Stimulated activated CD8-positive, alpha-beta memory T cell treated with anti-CD3 and anti-CD28 coated beads, Interleukin-12 subunit alpha, Interleukin-12 subunit beta, amount 100 ng/mL, for 24 hours (primary cell): ENCODE measurements at regions not wholly inside any gene's neighbourhood (a gene's known extent, or its start where the extent isn't known, plus 50 kb on each side); places are given as distances from the start of the nearest gene placed in this dataset.

Source experiments
- DNase-seq: peaks from one replicate; pipeline ENCODE4 v3.0.0-alpha.2; 2020; ENCODE audit errors: extremely low read depth

- DNase-seq, result no peak
These were observed 201.0 kb upstream of the CADM1 start for GRCh38 chr11:115705200-115705599.

GRCh38 chr11:115700981-115701875, 197.0 kb upstream of the CADM1 start:
- DNase-seq, result no peak

DNA sequence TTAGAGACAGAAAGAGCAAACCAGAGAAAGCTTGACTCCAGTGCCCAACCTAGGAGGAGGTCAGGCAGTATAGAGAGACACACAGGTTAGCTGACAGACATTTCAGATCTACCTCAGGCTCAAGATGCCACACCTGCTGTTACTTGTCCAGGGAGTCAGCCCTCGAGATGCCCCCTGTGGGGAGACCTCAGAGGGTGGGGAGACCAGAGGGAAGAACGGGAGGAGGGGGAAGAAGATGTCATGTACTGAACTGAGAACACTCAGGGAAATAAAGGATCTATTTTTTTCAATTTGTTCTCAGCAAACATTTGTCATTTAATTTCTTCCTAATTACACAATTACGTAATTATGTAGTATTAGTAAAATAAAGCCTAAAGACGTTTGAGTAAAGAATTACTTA, 196.3 kb upstream of the CADM1 start:
- DNase-seq, result no peak

DNA sequence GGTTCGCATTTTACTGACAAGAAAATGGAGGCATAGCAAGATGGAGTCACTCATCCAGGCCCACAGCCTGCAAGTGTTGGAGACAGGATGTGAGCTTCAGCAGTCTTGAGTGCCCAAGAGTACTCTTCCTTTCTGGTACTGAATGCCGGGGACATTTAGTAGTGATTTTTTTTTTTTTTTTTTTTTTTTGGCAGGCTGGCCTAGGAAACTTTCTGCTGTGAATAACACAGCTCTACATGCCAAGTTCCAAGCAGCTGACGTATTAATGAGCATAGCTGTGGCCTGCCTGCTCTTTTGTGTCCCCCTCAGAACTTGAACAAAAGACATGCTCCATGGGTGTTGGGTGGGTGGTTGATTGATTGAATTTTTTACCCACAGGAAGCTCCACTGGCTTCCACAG, 195.5 kb upstream of the CADM1 start:
- DNase-seq, result no peak

- no peak for DNase-seq
These were observed 195.1 kb upstream of the CADM1 start for GRCh38 chr11:115699326-115699725.

DNA sequence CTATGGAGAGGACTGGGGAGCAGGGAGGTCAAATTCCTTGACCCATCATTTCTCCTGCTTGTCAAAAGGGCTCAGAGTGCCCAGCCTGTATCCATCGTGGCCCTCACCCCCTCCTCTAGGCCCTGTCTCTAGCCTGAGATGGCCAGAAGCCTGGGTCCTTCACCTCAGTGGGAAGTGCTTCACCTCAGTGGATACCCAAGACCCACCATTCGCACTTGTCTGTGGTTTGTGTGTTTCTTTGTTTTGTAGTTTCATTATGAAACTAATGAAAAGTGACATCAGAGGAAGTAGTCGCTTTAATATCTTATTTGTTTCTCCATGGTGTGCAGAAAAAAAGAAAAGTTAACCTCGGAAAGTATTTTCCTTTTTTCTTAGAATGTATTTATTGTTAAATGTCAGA, 194.0 kb upstream of the CADM1 start:
- no peak for DNase-seq

DNA sequence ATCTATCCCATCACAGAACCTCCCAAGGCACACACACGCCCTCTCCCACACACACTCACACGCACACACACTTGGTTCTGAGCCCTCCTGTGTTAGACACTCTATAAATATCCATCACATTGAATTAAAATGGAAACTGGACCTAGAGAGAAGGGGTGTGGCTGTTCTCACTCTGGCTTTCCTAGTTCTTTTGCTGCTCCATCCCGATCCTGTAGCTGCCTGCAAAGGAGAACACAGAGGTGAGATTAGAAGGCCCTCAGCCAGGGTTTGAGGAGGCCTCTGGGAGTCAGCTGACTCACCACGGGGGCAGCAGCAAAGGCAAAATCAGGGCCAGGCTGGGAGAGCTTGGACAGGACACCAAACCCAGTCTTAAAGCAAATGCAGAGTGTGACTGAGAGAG, 192.3 kb upstream of the CADM1 start:
- DNase-seq, result no peak

DNA sequence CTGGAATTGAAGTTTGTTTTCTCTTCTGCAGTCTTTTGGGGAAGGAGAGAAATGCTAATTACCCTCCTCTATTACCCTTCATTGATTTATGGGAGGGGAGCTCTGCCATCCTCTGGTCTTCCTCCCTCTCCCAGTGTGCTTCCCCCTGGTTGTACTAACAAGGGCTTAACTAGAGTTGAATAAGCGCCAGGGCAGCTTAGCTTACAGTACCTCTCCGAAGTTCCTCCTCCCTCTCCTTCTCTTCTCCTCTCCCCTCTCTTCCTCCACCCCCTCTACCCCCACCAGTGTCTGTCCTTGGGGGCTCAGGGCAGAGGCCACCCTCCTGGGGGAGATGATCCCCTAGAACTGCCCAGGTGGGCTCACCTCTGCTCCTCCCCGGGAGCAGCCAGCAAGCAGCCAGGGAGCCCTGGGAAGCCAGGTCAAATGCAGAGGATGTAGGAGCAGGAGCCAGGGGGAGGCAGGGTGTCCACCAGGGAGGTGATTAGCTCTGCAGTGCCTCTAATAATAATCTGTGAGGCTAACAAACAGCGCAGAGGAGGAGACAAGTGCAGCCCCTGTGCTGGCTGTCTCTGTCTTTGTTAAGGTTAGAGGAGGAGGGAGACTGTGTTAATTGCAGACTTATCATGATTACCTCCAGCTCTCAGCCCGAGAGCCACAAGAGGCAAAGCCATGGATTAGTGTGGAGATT, 191.6 kb upstream of the CADM1 start:
- DNase-seq, result no peak

DNA sequence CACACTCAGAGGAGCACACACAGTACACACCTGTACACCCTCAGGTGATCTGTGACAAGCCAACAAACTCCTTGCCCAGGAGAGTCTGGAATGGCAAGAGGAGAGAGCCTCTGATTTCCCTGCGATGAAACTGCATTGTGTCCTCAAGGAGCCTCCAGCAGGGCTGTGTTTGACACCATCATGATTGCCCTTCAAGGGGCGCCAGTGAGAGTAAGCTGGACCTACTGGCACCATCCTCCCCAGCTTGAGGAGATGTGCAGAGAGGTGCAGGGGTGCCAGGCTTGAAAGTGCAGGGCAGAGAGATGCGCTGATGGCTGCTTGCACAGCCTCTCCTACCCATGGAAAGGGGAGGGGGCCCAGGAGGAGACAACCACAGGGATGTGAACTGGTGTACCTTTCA, 188.8 kb upstream of the CADM1 start:
- DNase-seq, result no peak

GRCh38 chr11:115691030-115691429, 186.8 kb upstream of the CADM1 start:
- no peak for DNase-seq

GRCh38 chr11:115687934-115688333, 183.7 kb upstream of the CADM1 start:
- DNase-seq, result no peak

DNA sequence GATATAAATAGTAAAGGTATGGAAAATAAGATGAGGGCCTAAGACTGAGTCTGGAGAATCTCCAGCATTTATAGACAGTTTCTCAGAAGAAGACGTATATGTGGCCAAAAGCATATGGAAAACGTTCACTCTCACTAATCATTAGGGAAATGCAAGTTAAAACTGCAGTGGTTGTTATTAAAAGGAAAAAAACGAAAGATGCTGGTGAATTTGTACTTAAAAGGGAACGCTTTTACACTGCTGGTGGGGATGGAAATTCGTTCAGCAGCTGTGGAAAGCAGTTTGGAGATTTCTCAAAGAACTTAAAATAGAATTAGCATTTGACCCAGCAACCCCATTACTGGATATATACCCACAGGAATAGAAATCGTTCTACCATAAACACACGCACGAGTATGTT, 180.5 kb upstream of the CADM1 start:
- no peak for DNase-seq

DNA sequence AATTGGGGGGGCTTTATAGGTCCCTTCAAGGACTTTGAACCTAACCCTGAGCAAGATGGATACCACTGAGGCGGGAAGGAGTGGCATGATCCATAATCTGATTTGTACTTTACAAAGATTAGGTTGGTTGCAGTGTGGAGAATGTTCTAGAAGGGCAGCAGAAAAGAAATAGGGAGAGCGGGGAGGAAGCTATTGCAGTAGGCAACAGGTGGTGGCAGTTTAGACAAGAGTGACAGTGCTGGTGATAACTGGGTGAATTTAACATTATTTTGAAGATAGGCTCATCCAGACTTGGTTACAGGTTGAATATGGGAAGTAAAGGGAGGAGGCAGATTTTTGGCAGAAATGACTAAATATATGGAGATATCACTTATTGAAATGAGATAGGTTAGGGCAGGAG, 179.9 kb upstream of the CADM1 start:
- no peak for DNase-seq

DNA sequence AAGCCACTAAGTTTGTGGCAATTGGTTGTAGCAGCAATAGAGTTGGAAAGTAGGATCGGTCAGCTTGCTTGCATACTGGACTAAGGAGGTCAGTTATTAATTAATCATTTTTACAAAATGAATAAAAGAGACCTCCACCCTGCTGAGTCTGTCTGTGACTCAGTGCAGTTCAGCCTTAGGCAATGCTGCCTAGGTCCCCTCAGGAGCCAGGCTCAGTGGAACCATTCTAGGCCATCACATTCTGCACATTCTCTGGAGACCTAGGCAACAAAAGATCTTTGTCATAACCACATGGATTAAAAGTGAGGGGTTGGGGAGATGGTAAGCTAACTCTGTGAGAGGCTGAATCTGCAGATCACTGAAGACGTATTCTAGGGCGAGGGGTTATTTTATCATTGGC, 178.7 kb upstream of the CADM1 start:
- no peak for DNase-seq

DNA sequence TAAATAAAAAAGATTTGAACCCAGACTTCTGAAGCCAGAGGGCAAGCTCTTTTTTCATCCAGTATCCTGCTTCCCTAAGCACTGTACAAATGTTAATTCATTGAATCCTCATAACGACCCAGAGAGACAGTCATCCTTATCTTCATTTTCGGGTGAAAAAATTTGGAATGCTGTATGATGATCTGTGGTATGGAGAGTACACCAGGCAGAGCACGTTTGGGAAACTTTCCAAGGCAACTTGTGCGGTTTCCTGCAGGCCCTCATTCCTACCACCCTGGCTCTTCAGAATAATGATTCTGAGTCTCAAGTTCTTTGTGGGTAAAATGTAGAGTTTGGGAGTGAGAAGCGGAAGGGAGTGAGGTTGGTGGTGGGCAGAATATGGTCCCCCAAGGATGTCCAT, 177.9 kb upstream of the CADM1 start:
- no peak for DNase-seq

DNA sequence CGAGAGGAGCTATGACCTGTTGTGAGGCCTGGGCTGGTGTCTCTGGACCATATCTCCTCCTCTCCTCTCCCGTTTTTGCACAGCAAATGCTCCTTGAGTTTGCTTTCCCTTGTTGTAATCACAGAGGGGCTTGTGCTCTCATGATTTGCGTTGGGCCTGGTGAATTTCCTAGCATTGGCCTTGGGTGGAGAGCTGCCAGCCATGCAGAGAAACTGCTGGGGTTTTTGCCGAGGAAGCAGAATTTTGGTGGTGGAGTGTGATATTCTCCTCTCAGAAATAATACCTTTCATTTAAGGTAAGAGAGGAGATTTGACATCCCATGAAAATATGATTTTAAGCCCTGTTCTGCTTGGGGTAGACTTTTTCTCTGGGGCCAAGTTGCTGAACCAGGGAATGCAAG, 175.7 kb upstream of the CADM1 start:
- no peak for DNase-seq

DNA sequence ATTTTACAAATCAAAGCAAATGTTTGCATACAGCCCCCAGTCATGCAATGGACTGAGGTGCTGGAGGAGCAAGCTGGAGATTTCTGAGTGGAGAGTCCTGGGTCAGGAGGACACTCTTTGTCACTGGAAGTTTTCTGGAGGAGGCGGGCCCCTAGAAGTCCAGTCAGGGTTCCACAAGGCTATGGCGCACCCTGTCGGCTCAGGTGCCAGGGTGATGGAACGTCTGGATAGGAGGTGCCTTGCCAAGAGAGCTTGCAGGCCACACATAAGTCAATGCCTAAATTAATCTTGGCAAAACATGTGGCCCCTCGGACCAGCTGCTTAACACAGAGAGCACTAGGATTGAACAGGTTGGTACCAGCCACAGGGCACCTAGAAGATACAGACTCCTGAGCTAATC, 174.7 kb upstream of the CADM1 start:
- DNase-seq, result no peak

- DNase-seq, result no peak
These were observed 173.0 kb upstream of the CADM1 start for GRCh38 chr11:115677190-115677589.

- no peak for DNase-seq
These were observed 172.6 kb upstream of the CADM1 start for GRCh38 chr11:115676768-115677167.

- no peak for DNase-seq
These were observed 172.0 kb upstream of the CADM1 start for GRCh38 chr11:115676206-115676605.

GRCh38 chr11:115674937-115675544, 170.8 kb upstream of the CADM1 start:
- no peak for DNase-seq

- no peak for DNase-seq
These were observed 170.1 kb upstream of the CADM1 start for GRCh38 chr11:115674176-115674936.
